PFSK-1 (cell line): ENCODE measurements at regions not wholly inside any gene's neighbourhood (a gene's known extent, or its start where the extent isn't known, plus 50 kb on each side); places are given as distances from the start of the nearest gene placed in this dataset.

Experiments used
- POLR2AphosphoS5 ChIP-seq: IDR thresholded peaks from 2 replicates; pipeline ENCODE4 v1.6.1; 2012; ENCODE audit warnings: low read depth, mild to moderate bottlenecking, control low read depth, low read length, moderate library complexity
- REST ChIP-seq, 2 experiments: IDR thresholded peaks; 2 replicates each; pipeline versions ENCODE4 v1.6.1 to v1.8.0; 2011 to 2012; ENCODE audit warnings: low read depth in 2 of 2, low read length in 2 of 2, control low read depth in 1 of 2, inconsistent platforms in 1 of 2, mild to moderate bottlenecking in 1 of 2, moderate library complexity in 1 of 2; ENCODE audit not compliant: insufficient read depth in 1 of 2
- SIN3A ChIP-seq: IDR thresholded peaks from 2 replicates; pipeline ENCODE4 v1.6.1; 2012; ENCODE audit warnings: mild to moderate bottlenecking, low read length, moderate library complexity, borderline replicate concordance; ENCODE audit not compliant: insufficient read depth
- TAF1 ChIP-seq: IDR thresholded peaks from 2 replicates; pipeline ENCODE4 v1.6.1; 2012; ENCODE audit warnings: low read length, control low read depth, borderline replicate concordance; ENCODE audit not compliant: insufficient read depth

- TF ChIP-seq POLR2AphosphoS5 (no peak), TAF1 (no peak), REST (IDR thresholded peaks at IDR 0.05; ENCODE audit: insufficient read depth in 1 of 2, low read depth in 2 of 2, low read length in 2 of 2) (no peak), SIN3A (no peak)
Measured at GRCh38 chr5:125501396-125501795, 755.0 kb upstream of the ZNF608 start.
